H1 (cell line): ENCODE measurements at regions not wholly inside any gene's neighbourhood (a gene's known extent, or its start where the extent isn't known, plus 50 kb on each side); places are given as distances from the start of the nearest gene placed in this dataset.

Experiments used
- CTCF ChIA-PET: fragments of 300-600 bp; sonication (Branson Sonifier 250); formaldehyde crosslinking; loops from one replicate; lab custom pipeline; 2021; ENCODE audit not compliant: partially characterized antibody; lab: Charles Lee
- POLR2A ChIA-PET: fragments of 300-600 bp; sonication (Branson Sonifier 250); formaldehyde crosslinking; loops from one replicate; lab custom pipeline; 2021; ENCODE audit warnings: inconsistent platforms; ENCODE audit not compliant: partially characterized antibody; lab: Charles Lee
- DNase-seq, 2 experiments: peaks; one replicate each; pipeline versions ENCODE4 v3.0.0 to v3.0.0-alpha.2; 2010 to 2022; ENCODE audit warnings: low spot score in 2 of 2, low read depth in 1 of 2, mixed read lengths in 1 of 2
- FAIRE-seq: peaks from 2 replicates; lab custom pipeline; 2011; peaks lifted over from hg19 to GRCh38; lab: Jason Lieb, UNC
- H2AFZ ChIP-seq: 2 replicates; pipeline ENCODE4 v1.8.1; 2012; ENCODE audit warnings: low read length, inconsistent platforms
- H2AK5ac ChIP-seq: 2 replicates; pipeline ENCODE4 v1.6.1; 2013; ENCODE audit warnings: low read depth, low read length
- H2BK120ac ChIP-seq: replicated peaks from 2 replicates; pipeline ENCODE3; 2013; ENCODE audit warnings: low read depth, low read length, inconsistent platforms
- H2BK12ac ChIP-seq: 2 replicates; pipeline ENCODE4 v1.6.1; 2013; ENCODE audit warnings: low read depth, low read length
- H2BK15ac ChIP-seq: 2 replicates; pipeline ENCODE4 v1.6.1; 2013; ENCODE audit warnings: low read length
- H2BK20ac ChIP-seq: 2 replicates; pipeline ENCODE4 v1.6.1; 2013; ENCODE audit warnings: low read length
- H2BK5ac ChIP-seq: 2 replicates; pipeline ENCODE4 v1.6.1; 2013; ENCODE audit warnings: low read depth, low read length
- H3K14ac ChIP-seq: 2 replicates; pipeline ENCODE4 v1.6.1; 2013; ENCODE audit warnings: inconsistent platforms; ENCODE audit not compliant: insufficient read length
- H3K18ac ChIP-seq: 2 replicates; pipeline ENCODE4 v1.6.1; 2013; ENCODE audit warnings: low read length; ENCODE audit errors: extremely low read depth
- H3K23ac ChIP-seq: 2 replicates; pipeline ENCODE4 v1.6.1; 2013; ENCODE audit warnings: inconsistent platforms; ENCODE audit not compliant: insufficient read length
- H3K23me2 ChIP-seq: 2 replicates; pipeline ENCODE4 v1.6.1; 2013; ENCODE audit warnings: low read depth, low read length
- H3K27ac ChIP-seq: 2 replicates; pipeline ENCODE4 v1.6.1; 2011; ENCODE audit warnings: low read depth, low read length, inconsistent platforms
- H3K27me3 ChIP-seq, 4 experiments: replicated peaks in 1 of 4; 1 replicate in 1 of 4; 2 replicates in 3 of 4; pipeline versions ENCODE4 v1.6.1 to v1.8.1; 2011 to 2013; ENCODE audit warnings: low read length in 3 of 4, mild to moderate bottlenecking in 3 of 4, inconsistent platforms in 2 of 4, mixed read lengths in 2 of 4, moderate library complexity in 1 of 4; ENCODE audit not compliant: control insufficient read depth in 3 of 4, insufficient read depth in 3 of 4; ENCODE audit errors: extremely low read depth in 1 of 4
- H3K36me3 ChIP-seq, 4 experiments: 2 replicates each; pipeline versions ENCODE4 v1.6.1 to v1.8.1; 2011 to 2013; ENCODE audit warnings: mild to moderate bottlenecking in 4 of 4, low read length in 3 of 4, moderate library complexity in 2 of 4, control low read depth in 1 of 4, inconsistent platforms in 1 of 4; ENCODE audit not compliant: insufficient read depth in 4 of 4, control insufficient read depth in 2 of 4
- H3K4ac ChIP-seq: replicated peaks from 2 replicates; pipeline ENCODE3; 2013; ENCODE audit warnings: low read length, low read depth, mixed read lengths, inconsistent platforms; ENCODE audit not compliant: insufficient read length
- H3K4me1 ChIP-seq, 4 experiments: replicated peaks in 1 of 4; 1 replicate in 1 of 4; 2 replicates in 3 of 4; pipeline versions ENCODE4 v1.6.1 to v1.8.1; 2011 to 2013; ENCODE audit warnings: low read length in 3 of 4, inconsistent platforms in 2 of 4, mixed read lengths in 1 of 4; ENCODE audit not compliant: insufficient read depth in 4 of 4, control insufficient read depth in 3 of 4
- H3K4me2 ChIP-seq, 2 experiments: 2 replicates each; pipeline versions ENCODE4 v1.6.1 to v1.8.1; 2011 to 2013; ENCODE audit warnings: low read depth in 2 of 2, low read length in 2 of 2, control low read depth in 1 of 2, inconsistent platforms in 1 of 2, mild to moderate bottlenecking in 1 of 2; ENCODE audit not compliant: insufficient read depth in 1 of 2
- H3K4me3 ChIP-seq, 4 experiments: fragments of 200-600, 300-600 bp in 1 of 4; sonication (generic), shearing (Covaris generic), sonication (Bioruptor Twin) in 1 of 4; 2 replicates each; pipeline versions ENCODE4 v1.5.1 to v1.8.1; 2011 to 2016; ENCODE audit warnings: low read length in 4 of 4, low read depth in 3 of 4, control low read depth in 2 of 4, inconsistent platforms in 2 of 4, mild to moderate bottlenecking in 2 of 4, mixed read lengths in 1 of 4, moderate library complexity in 1 of 4; ENCODE audit not compliant: insufficient read depth in 2 of 4; ENCODE audit errors: extremely low read depth in 1 of 4
- H3K56ac ChIP-seq: replicated peaks from 2 replicates; pipeline ENCODE3; 2013; ENCODE audit warnings: low read depth, mild to moderate bottlenecking, mixed read lengths, low read length, inconsistent platforms; ENCODE audit not compliant: insufficient read length
- H3K79me1 ChIP-seq: 2 replicates; pipeline ENCODE4 v1.6.1; 2013; ENCODE audit warnings: low read depth, low read length, control low read depth
- H3K79me2 ChIP-seq, 2 experiments: 2 replicates each; pipeline versions ENCODE4 v1.6.1 to v1.8.1; 2012 to 2013; ENCODE audit warnings: low read length in 2 of 2, mild to moderate bottlenecking in 2 of 2, inconsistent platforms in 1 of 2; ENCODE audit not compliant: insufficient read depth in 2 of 2, control insufficient read depth in 1 of 2
- H3K9ac ChIP-seq, 4 experiments: replicated peaks in 1 of 4; 1 replicate in 1 of 4; 2 replicates in 3 of 4; pipeline versions ENCODE4 v1.6.1 to v1.8.1; 2011 to 2013; ENCODE audit warnings: low read depth in 3 of 4, low read length in 3 of 4, control low read depth in 2 of 4, mild to moderate bottlenecking in 2 of 4, moderate library complexity in 2 of 4, inconsistent platforms in 1 of 4; ENCODE audit errors: extremely low read depth in 1 of 4
- H3K9me3 ChIP-seq, 2 experiments: 2 replicates each; pipeline versions ENCODE4 v1.6.1 to v1.8.1; 2012 to 2013; ENCODE audit warnings: mild to moderate bottlenecking in 2 of 2, moderate library complexity in 2 of 2, control low read depth in 1 of 2, inconsistent platforms in 1 of 2, low read depth in 1 of 2, low read length in 1 of 2, mixed read lengths in 1 of 2; ENCODE audit not compliant: insufficient read depth in 2 of 2
- H4K20me1 ChIP-seq, 2 experiments: replicated peaks in 1 of 2; 2 replicates each; pipeline versions ENCODE3 to v1.8.1; 2011 to 2013; ENCODE audit warnings: inconsistent platforms in 2 of 2, low read length in 2 of 2, mild to moderate bottlenecking in 1 of 2; ENCODE audit not compliant: insufficient read depth in 2 of 2, control insufficient read depth in 1 of 2
- H4K5ac ChIP-seq: 2 replicates; pipeline ENCODE4 v1.6.1; 2013; ENCODE audit warnings: low read length, low read depth, mixed read lengths, inconsistent platforms; ENCODE audit not compliant: insufficient read length
- H4K8ac ChIP-seq: 2 replicates; pipeline ENCODE4 v1.8.0; 2013; ENCODE audit warnings: mild to moderate bottlenecking, moderate library complexity, low read length, inconsistent platforms; ENCODE audit not compliant: insufficient read depth; ENCODE audit errors: extremely low read depth
- H4K91ac ChIP-seq: replicated peaks from 2 replicates; pipeline ENCODE3; 2013; ENCODE audit warnings: low read length, mixed read lengths, inconsistent platforms; ENCODE audit not compliant: insufficient read length
- ASH2L ChIP-seq: fragments of 200-600, 300-600 bp; sonication (generic); IDR thresholded peaks from one replicate; pipeline ENCODE4 v1.7.1; 2017; ENCODE audit warnings: low read length
- CBX5 ChIP-seq: fragments of 300-800, 300-1000 bp; sonication (generic); IDR thresholded peaks from 2 replicates; pipeline ENCODE4 v1.7.1; 2016; ENCODE audit warnings: antibody characterized with exemption, low read length, low read depth
- CEBPB ChIP-seq: IDR thresholded peaks from 2 replicates; pipeline ENCODE4 v1.6.1; 2012; ENCODE audit warnings: low read depth, low read length
- GABPA ChIP-seq: IDR thresholded peaks from 2 replicates; pipeline ENCODE4 v1.6.1; 2011; ENCODE audit warnings: mild to moderate bottlenecking, low read length, moderate library complexity, borderline replicate concordance; ENCODE audit not compliant: insufficient read depth
- MAFK ChIP-seq: IDR thresholded peaks from 2 replicates; pipeline ENCODE4 v1.6.1; 2012; ENCODE audit warnings: low read depth, mild to moderate bottlenecking, improper control_type of control experiment, low read length
- POLR2AphosphoS5 ChIP-seq: IDR thresholded peaks from 2 replicates; pipeline ENCODE4 v1.6.1; 2011; ENCODE audit warnings: low read depth, low read length
- RFX5 ChIP-seq: IDR thresholded peaks from 2 replicates; pipeline ENCODE4 v1.6.1; 2011; ENCODE audit warnings: low read depth, low read length, improper control_type of control experiment, borderline replicate concordance
- SAP30 ChIP-seq: fragments of 300-600 bp; sonication (generic); IDR thresholded peaks from 2 replicates; pipeline ENCODE4 v1.7.1; 2012; ENCODE audit warnings: low read length, moderate library complexity, mild to moderate bottlenecking, inconsistent platforms; ENCODE audit not compliant: insufficient read depth, insufficient replicate concordance
- SP1 ChIP-seq: IDR thresholded peaks from 2 replicates; pipeline ENCODE4 v1.6.1; 2011; ENCODE audit warnings: low read depth, low read length
- YY1 ChIP-seq: IDR thresholded peaks from 2 replicates; pipeline ENCODE4 v1.6.1; 2011; ENCODE audit warnings: low read depth, mild to moderate bottlenecking, low read length
- WGBS, 2 experiments: shearing (Covaris generic) in 1 of 2; methylation state at CpG; one replicate each; pipeline versions ENCODE4 v1.1.6 to v1.1.7; 2013 to 2015; ENCODE audit warnings: low lambda C conversion rate in 2 of 2, mixed read lengths in 2 of 2, inconsistent platforms in 1 of 2, low coverage in 1 of 2, missing lambda C conversion rate in 1 of 2; ENCODE audit not compliant: insufficient replicate concordance in 2 of 2, insufficient coverage in 1 of 2, insufficient read length in 1 of 2; ENCODE audit errors: extremely low coverage in 1 of 2, missing lambda C conversion rate in 1 of 2; 5-methylcytosine and 5-hydroxymethylcytosine counted together

DNA sequence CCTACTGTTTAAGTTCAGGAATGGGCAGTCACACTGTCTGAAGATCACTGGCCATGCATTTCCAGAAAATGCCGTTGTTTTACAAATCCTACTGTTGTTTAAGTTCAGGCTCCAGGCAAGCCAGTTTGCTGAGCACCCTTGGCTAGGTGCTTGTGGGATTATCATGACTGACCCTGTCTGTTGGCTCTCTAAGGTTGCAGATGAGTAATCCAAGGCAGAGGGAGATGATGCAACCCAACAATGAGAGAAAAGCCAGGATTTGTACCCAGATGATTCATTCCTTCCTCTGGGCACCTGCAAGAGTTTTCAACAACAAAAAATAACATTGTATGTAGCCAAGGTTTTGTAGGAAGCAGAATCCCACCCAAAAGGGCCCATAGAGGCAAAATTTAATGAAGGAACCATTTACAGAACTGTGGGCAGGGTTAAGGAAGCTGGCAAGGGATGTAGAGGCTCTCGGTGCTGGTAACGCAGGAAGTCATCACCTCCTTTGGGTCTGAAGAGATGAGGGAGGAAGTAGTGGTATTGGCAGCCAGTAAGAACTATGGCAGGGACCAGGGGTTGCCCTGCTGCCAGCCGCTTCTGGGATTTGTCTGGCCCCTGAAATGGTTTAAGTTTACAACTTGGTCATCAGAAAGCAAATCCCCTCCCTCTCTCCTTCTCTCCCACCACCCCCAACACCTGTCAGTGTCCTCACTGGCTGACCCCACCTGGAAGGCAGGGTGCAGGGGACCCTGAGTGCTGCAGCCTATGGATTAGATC lies 54.8 kb downstream of the MSX1 start:
- no peak overlapping the region for H3K14ac ChIP-seq
- H3K27ac ChIP-seq, result no peak overlapping the region
- ChIA-PET CTCF (no interaction called here), POLR2A (no interaction called here)
- no peak overlapping the region for H3K56ac ChIP-seq
- no peak for FAIRE-seq
- H3K27me3 ChIP-seq, result no peaks in the 10 kb centered on the region
- no peak overlapping the region for H2BK12ac ChIP-seq
- H4K20me1 ChIP-seq, result no peaks in the 10 kb centered on the region
- no peaks in the 10 kb centered on the region for H3K79me2 ChIP-seq
- no peaks in the 10 kb centered on the region for H3K4me1 ChIP-seq
- no peak overlapping the region for H2BK120ac ChIP-seq
- no peak for DNase-seq
- H3K9me3 ChIP-seq, result peaks cover 0 to 3% of the 10 kb centered on the region in 2 experiments; a peak in 2 of 4 replicates
- no peak overlapping the region for H2AK5ac ChIP-seq
- no peak overlapping the region for H2BK5ac ChIP-seq
- no peak overlapping the region for H4K8ac ChIP-seq
- no peaks in the 10 kb centered on the region for H3K23me2 ChIP-seq
- no peak overlapping the region for H2BK20ac ChIP-seq
- no peak overlapping the region for H4K91ac ChIP-seq
- H4K5ac ChIP-seq, result no peak overlapping the region
- no peak overlapping the region for H2BK15ac ChIP-seq
- no peak overlapping the region for H3K9ac ChIP-seq
- 88% methylated on average over 4 of the region's 4 CpGs; no CpG with 5 or more reads in 1 of the 2 experiments for WGBS, 2 experiments
- H3K4me3 ChIP-seq, result no peak overlapping the region
- H3K79me1 ChIP-seq, result no peaks in the 10 kb centered on the region
- H3K23ac ChIP-seq, result no peak overlapping the region
- no peaks in the 10 kb centered on the region for H3K36me3 ChIP-seq
- H3K18ac ChIP-seq, result no peak overlapping the region
- no peak overlapping the region for H3K4me2 ChIP-seq
- no peak overlapping the region for H2AFZ ChIP-seq
- H3K4ac ChIP-seq, result no peak overlapping the region
- no peak for TF ChIP-seq MAFK
- TF ChIP-seq SP1, result no peak
- no peak for TF ChIP-seq RFX5
- no peak for TF ChIP-seq SAP30
- no peak for TF ChIP-seq CEBPB
- TF ChIP-seq ASH2L, result no peak
- TF ChIP-seq CBX5, result no peak
- TF ChIP-seq GABPA, result no peak
- TF ChIP-seq YY1, result no peak
- TF ChIP-seq POLR2AphosphoS5, result no peak
